Prostate gland (tissue), 2 donors: ENCODE measurements at regions not wholly inside any gene's neighbourhood (a gene's known extent, or its start where the extent isn't known, plus 50 kb on each side); places are given as distances from the start of the nearest gene placed in this dataset.

Source experiments
- POLR2A ChIP-seq: fragments of 450-650 bp; IDR thresholded peaks from one replicate; pipeline ENCODE4 v1.6.1; 2016; ENCODE audit warnings: antibody characterized with exemption, mild to moderate bottlenecking
- POLR2AphosphoS5 ChIP-seq: sonication (generic); formaldehyde crosslinking; IDR thresholded peaks from one replicate; pipeline ENCODE4 v1.6.1; 2017; ENCODE audit warnings: antibody characterized with exemption
- TF ChIP-seq, protein P1 (sequence below), 4 experiments: fragments of 200-600 bp in 2 of 4; fragments of 450-650 bp in 2 of 4; sonication (generic) in 2 of 4; IDR thresholded peaks; 1 replicate in 3 of 4; 2 replicates in 1 of 4; pipeline ENCODE4 v1.5.1; 2016 to 2019; ENCODE audit warnings: antibody characterized with exemption in 4 of 4, mild to moderate bottlenecking in 2 of 4, moderate library complexity in 2 of 4

DNA sequence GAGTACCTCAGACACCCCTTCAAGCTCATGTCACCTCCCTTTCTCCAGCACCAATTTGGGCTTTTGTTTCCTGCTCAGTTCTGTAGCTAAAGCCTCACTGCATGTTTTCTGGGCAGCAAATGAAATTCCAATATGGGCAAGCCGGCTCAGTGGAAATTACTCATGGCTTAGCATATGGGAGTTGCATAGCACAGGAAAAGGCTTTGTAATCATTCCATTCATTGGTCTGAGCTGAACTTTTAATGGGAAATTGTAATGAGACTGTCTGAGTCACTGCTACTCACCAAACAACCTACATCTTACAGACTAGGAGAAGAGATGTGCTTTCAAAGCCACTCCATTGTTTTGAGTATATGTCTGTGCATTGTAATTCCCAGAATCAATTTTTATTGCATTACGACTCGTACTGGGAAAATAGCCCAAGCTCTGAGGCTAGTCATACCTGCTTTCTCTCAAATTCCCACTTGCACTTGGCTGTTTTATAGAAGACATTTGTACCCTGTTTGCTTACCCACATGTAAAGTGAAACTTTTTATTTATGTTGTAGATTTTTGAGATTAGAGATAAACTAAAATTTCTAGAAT is 139.5 kb upstream of the LRATD1 start:
- TF ChIP-seq, protein P1, sequence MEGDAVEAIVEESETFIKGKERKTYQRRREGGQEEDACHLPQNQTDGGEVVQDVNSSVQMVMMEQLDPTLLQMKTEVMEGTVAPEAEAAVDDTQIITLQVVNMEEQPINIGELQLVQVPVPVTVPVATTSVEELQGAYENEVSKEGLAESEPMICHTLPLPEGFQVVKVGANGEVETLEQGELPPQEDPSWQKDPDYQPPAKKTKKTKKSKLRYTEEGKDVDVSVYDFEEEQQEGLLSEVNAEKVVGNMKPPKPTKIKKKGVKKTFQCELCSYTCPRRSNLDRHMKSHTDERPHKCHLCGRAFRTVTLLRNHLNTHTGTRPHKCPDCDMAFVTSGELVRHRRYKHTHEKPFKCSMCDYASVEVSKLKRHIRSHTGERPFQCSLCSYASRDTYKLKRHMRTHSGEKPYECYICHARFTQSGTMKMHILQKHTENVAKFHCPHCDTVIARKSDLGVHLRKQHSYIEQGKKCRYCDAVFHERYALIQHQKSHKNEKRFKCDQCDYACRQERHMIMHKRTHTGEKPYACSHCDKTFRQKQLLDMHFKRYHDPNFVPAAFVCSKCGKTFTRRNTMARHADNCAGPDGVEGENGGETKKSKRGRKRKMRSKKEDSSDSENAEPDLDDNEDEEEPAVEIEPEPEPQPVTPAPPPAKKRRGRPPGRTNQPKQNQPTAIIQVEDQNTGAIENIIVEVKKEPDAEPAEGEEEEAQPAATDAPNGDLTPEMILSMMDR (IDR thresholded peaks at IDR 0.05) = no peak
- TF ChIP-seq POLR2A (no peak), POLR2AphosphoS5 (peak; percentile 35)
